PC-9 (cell line): ENCODE measurements at regions not wholly inside any gene's neighbourhood (a gene's known extent, or its start where the extent isn't known, plus 50 kb on each side); places are given as distances from the start of the nearest gene placed in this dataset.
"Not testable (repeated sequence)": the region's sequence is repeated elsewhere in the genome, so short reads cannot be mapped to it uniquely, and the experiment has no call there.

Experiments
- EZH2 ChIP-seq: fragments of 200-600 bp; sonication (generic); IDR thresholded peaks from 2 replicates; pipeline ENCODE4 v1.8.0; 2017; ENCODE audit warnings: antibody characterized with exemption, low read depth
- TF ChIP-seq, protein P1 (sequence below): fragments of 200-600 bp; sonication (generic); conservative IDR thresholded peaks from 2 replicates; pipeline ENCODE4 v1.6.1; 2017; ENCODE audit warnings: mixed run types, antibody characterized with exemption, mild to moderate bottlenecking, moderate library complexity

DNA sequence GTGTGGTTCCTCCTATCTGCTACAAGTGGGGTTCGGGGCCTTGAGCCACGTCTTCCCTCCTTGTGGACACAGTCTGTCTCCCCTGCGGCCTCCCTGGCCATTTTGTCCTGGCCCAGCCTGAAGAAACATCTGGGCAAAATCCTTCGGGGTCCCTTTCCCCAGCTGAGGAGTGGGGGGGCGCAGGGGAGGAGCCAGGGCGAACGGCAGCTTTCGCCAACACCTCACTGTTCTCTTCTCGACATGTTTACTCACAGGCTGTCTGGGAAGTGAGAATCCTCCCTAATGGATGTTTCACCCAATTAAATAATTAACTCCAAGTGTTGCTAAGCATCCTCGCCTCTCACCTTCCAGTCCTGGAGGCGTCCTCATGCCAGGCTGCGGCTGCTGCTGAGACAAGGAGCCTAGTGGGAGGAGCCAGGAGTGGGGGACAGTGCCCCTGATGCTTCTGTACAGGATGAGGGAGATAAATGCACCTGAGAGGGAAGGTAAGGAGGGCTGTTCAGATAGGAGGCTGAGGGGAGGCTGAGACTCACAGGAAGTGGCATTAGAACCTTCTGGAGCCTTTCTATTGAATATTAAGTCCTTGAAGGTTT is 72.4 kb upstream of the PLGLB1 start:
- TF ChIP-seq, protein P1, sequence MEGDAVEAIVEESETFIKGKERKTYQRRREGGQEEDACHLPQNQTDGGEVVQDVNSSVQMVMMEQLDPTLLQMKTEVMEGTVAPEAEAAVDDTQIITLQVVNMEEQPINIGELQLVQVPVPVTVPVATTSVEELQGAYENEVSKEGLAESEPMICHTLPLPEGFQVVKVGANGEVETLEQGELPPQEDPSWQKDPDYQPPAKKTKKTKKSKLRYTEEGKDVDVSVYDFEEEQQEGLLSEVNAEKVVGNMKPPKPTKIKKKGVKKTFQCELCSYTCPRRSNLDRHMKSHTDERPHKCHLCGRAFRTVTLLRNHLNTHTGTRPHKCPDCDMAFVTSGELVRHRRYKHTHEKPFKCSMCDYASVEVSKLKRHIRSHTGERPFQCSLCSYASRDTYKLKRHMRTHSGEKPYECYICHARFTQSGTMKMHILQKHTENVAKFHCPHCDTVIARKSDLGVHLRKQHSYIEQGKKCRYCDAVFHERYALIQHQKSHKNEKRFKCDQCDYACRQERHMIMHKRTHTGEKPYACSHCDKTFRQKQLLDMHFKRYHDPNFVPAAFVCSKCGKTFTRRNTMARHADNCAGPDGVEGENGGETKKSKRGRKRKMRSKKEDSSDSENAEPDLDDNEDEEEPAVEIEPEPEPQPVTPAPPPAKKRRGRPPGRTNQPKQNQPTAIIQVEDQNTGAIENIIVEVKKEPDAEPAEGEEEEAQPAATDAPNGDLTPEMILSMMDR: not testable (repeated sequence)
- TF ChIP-seq EZH2: not testable (repeated sequence)
